SJCRH30 (cell line): ENCODE measurements at regions not wholly inside any gene's neighbourhood (a gene's known extent, or its start where the extent isn't known, plus 50 kb on each side); places are given as distances from the start of the nearest gene placed in this dataset.
"Not testable (repeated sequence)": the region's sequence is repeated elsewhere in the genome, so short reads cannot be mapped to it uniquely, and the experiment has no call there.

Experiments used
- DNase-seq, 2 experiments: peaks; one replicate each; pipeline ENCODE4 v3.0.0-alpha.2; 2015 to 2020
- H3K27ac ChIP-seq: fragments of 250-450 bp; sonication (Bioruptor Pico); 2 replicates; pipeline ENCODE4 v1.5.1; 2020; ENCODE audit warnings: mild to moderate bottlenecking, moderate library complexity
- H3K27me3 ChIP-seq: fragments of 250-450 bp; sonication (Bioruptor Pico); 2 replicates; pipeline ENCODE4 v1.5.1; 2020; ENCODE audit warnings: mild to moderate bottlenecking, moderate library complexity
- H3K36me3 ChIP-seq: fragments of 250-450 bp; sonication (Bioruptor Pico); 2 replicates; pipeline ENCODE4 v1.5.1; 2020; ENCODE audit warnings: mild to moderate bottlenecking, moderate library complexity
- H3K4me1 ChIP-seq: fragments of 250-450 bp; sonication (Bioruptor Pico); 2 replicates; pipeline ENCODE4 v1.5.1; 2020; ENCODE audit warnings: mild to moderate bottlenecking, moderate library complexity
- H3K4me3 ChIP-seq: fragments of 250-450 bp; sonication (Bioruptor Pico); 2 replicates; pipeline ENCODE4 v1.5.1; 2020; ENCODE audit warnings: mild to moderate bottlenecking, moderate library complexity
- H3K9me3 ChIP-seq: fragments of 250-450 bp; sonication (Bioruptor Pico); replicated peaks from 2 replicates; pipeline ENCODE4 v1.5.1; 2020; ENCODE audit warnings: mild to moderate bottlenecking, moderate library complexity

DNA sequence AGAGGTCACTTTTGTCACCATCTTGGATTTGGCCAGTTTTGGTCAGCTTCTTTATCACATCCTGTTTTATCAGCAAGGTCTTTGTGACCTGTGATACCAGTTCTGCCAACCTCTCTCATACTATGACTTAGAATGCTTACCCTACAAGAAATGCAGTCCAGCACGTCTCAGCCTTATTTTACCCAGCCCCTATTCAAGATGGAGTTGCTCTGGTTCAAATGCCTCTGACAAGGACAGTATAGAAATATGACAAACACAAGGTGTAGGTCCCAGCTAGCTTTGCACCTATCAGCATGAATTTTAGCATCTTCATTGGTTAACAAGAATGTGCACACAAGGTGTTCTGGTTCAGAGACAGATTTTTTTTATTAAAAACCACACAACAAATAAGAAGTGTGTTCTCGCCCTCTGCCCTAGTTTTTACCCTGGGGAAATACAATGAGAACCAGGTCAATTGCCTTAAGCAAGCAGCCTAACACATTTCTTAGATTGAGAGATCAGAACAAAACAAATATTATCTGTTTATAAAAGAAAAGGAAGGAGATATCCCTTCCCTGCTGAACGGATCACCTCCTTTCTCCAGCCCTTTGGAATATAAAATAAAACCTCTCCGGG, 962.3 kb upstream of the PRKX start:
- Histone ChIP-seq H3K4me3 (no peak overlapping the region), H3K4me1 (no peaks in the 10 kb centered on the region), H3K9me3 (no peaks in the 10 kb centered on the region), H3K27ac (no peak overlapping the region), H3K36me3 (no peaks in the 10 kb centered on the region), H3K27me3 (no peaks in the 10 kb centered on the region)
- no peak for DNase-seq

DNA sequence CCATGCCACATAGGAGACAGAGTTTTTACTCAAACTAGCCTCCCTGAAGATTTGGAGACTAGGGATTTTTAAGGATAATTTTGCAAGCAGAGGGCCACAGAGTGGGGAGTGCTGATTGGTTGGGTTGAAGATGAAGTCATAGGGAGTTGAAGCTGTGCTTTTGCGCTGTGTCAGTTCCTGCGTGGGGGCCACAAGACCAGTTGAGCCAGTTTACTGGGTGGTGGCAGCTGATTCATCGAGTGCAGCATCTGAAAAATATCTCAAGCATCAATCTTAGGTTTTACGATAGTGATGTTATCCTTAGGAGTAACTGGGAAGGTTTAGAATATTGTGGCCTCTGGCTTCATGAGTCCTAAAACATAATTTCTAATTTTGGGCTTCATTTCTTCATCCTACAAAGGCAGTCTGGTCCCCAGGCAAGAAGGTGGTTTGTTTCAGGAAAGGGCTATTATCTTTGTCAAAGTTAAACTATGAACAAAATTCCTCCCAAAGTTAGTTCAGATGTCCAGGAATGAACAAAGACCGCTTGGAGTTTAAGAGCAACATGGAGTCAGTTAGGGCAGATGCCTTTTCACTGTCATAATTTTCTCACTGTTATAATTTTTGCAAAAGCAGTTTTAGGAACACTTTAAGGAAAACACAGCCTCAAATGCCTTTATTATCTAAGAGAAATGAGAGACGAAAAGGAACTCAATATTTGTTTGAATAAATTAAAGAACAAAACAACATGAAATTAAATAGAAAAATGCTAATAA, 960.8 kb upstream of the PRKX start:
- Histone ChIP-seq H3K36me3 (no peaks in the 10 kb centered on the region), H3K27ac (no peak overlapping the region), H3K4me1 (no peaks in the 10 kb centered on the region), H3K9me3 (no peaks in the 10 kb centered on the region), H3K27me3 (no peaks in the 10 kb centered on the region), H3K4me3 (no peak overlapping the region)
- no peak for DNase-seq

DNA sequence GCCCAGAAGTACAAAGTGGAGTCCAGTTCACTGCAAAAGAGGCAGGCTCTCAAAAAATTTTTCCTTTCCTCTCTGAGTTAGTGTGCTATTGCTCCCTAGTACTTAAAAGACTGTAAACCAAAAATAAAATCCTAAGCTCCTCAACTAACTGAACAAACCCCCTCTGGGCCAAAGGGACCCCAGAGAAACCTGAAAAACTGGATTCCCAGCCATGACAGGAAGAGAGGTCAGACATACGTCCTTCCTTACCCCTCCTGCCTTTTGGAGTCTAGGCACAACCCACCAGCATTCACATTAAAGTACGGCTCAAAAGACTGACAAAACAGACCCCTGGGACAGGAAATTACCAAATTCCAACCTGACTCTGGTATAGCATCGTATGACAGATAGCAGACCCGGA, 957.9 kb upstream of the PRKX start:
- Histone ChIP-seq H3K4me1 (no peaks in the 10 kb centered on the region), H3K36me3 (no peaks in the 10 kb centered on the region), H3K4me3 (no peak overlapping the region), H3K9me3 (no peaks in the 10 kb centered on the region), H3K27me3 (no peaks in the 10 kb centered on the region), H3K27ac (no peak overlapping the region)
- DNase-seq: no peak

DNA sequence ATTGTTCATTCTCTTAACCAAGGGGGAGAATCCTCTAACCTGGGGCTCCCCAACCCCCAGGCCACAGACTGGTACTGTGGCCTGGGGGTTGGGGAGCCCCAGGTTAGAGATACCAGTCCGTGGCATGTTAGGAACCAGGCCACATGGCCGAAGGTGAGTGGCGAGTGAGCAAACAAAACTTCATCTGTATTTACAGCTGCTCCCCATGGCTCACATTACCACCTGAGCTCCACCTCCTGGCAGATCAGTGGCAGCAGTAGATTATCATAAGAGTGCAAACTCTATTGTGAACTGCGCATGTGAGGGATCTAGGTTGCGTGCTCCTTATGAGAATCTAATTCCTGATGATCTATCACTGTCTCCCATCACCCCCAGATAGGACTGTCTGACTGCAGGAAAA, 957.2 kb upstream of the PRKX start:
- Histone ChIP-seq H3K27ac (no peak overlapping the region), H3K4me1 (no peaks in the 10 kb centered on the region), H3K9me3 (no peaks in the 10 kb centered on the region), H3K36me3 (no peaks in the 10 kb centered on the region), H3K27me3 (no peaks in the 10 kb centered on the region), H3K4me3 (no peak overlapping the region)
- no peak for DNase-seq

DNA sequence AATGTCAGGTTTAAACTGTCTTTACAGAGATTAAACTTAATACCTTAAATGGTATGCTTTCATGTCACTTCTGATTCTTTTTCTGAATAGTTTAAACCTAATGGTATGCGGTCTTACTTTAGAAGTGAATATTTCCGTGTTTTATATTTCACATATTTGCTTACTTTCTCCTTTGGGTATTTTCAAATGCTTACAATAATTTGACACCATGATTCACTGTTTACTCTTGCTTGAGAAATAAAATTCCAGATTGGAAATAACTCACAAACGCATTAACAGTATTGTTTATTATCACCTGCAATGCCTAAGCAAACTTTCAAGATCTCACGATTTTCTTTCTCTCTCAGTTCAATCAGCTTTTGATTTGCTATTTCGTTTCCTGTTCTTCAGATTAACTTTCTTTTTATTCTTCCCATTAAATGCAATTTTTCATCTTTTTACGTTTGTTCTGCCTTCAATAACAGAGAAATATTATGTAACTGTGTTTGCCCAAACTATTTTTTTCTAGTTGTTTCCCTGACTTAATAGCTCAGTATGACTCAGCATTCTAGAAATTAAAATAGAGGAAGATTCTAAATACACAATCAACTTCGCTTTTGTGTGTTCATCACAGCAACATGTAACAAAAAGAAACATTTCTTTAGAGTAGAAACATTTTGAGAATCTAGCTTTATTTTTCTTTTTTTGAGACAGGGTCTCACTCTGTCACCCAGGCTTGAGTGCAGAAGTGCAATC, 955.5 kb upstream of the PRKX start:
- Histone ChIP-seq H3K9me3 (no peaks in the 10 kb centered on the region), H3K27me3 (no peaks in the 10 kb centered on the region), H3K36me3 (no peaks in the 10 kb centered on the region), H3K4me3 (no peak overlapping the region), H3K4me1 (no peaks in the 10 kb centered on the region), H3K27ac (no peak overlapping the region)
- no peak for DNase-seq

DNA sequence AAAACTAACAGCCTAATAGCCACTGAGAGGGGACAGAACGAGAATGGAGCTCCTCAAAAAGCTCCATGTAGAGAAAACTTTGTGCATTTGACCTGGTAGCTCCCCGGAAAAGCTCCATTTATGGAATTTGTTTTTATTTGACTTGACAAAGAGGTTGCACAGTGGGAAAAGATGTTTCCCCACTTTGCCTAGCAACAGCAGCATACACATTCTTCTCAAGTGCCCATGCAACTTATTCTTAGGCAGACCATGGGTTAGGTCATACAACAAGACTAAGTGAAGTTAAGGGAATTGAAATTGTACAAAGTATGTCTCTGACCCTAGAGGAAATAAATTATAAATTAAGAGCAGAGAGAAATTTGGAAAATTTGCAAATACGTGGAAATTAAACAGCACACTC, 949.6 kb upstream of the PRKX start:
- no peak overlapping the region for H3K27ac ChIP-seq
- no peak overlapping the region for H3K4me3 ChIP-seq
- no peaks in the 10 kb centered on the region for H3K9me3 ChIP-seq
- H3K4me1 ChIP-seq: no peaks in the 10 kb centered on the region
- DNase-seq: no peak
- no peaks in the 10 kb centered on the region for H3K27me3 ChIP-seq
- no peaks in the 10 kb centered on the region for H3K36me3 ChIP-seq

DNA sequence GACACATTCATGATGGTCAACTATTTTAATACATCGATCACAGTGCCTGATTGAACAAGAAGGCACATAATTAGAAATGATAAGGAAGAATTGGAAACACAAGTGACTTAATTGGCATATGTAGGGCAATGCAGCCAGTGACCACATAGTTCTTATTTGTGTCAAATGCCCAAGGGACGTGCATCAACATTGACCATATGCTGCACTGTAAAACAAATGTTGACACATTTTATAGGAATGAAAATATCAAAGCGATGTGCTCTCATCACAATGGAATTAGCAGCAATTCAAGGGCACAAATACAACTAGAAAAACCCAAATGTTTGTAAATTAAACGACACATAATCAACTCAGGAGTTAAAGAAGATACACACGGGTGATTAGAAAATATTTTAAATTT, 948.3 kb upstream of the PRKX start:
- H3K4me3 ChIP-seq: no peak overlapping the region
- H3K36me3 ChIP-seq: no peaks in the 10 kb centered on the region
- H3K9me3 ChIP-seq: no peaks in the 10 kb centered on the region
- H3K27me3 ChIP-seq: no peaks in the 10 kb centered on the region
- H3K4me1 ChIP-seq: no peaks in the 10 kb centered on the region
- H3K27ac ChIP-seq: no peak overlapping the region
- DNase-seq: no peak

DNA sequence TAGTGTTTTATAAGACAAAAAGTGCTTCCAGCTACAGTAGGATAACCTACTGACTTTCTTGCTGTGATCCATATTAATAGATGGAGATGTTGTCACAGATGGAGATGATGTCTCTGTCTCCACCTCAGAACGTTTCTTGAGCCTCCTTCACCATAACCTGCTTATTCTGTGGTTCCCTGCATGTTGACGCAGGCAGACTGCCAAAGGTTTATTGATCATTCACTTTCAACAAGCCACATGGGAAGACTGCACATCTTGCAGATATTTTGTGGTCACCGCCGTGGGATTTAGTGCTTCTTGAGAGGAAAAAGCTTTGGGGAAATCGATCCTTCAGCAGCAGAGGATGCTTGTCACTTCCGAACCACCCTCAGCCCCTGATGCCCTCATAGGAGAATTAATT, 943.0 kb upstream of the PRKX start:
- H3K27me3 ChIP-seq: no peaks in the 10 kb centered on the region
- H3K9me3 ChIP-seq: no peaks in the 10 kb centered on the region
- no peaks in the 10 kb centered on the region for H3K36me3 ChIP-seq
- no peak overlapping the region for H3K27ac ChIP-seq
- H3K4me1 ChIP-seq: no peaks in the 10 kb centered on the region
- H3K4me3 ChIP-seq: no peak overlapping the region
- DNase-seq: no peak

DNA sequence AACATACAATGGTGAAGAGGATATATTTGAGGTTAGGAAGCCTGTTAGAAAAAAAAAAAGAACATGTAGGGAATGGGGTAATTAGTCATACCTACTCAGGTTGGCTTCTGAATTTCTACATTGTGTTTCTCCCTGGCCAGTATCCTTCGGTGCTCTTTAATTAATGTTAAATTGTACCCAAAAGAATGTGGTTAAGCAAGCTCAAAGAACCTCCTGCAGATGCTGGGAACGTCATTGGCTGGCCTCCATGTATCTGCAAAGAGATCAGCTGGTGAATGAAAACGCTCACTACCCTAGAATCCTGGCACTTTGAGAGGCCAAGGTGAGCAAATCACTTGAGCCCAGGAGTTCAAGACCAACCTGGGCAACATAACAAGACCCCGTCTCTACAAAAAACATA, 942.3 kb upstream of the PRKX start:
- Histone ChIP-seq H3K4me1 (no peaks in the 10 kb centered on the region), H3K9me3 (no peaks in the 10 kb centered on the region), H3K27me3 (no peaks in the 10 kb centered on the region), H3K36me3 (no peaks in the 10 kb centered on the region), H3K4me3 (no peak overlapping the region), H3K27ac (no peak overlapping the region)
- no peak for DNase-seq

DNA sequence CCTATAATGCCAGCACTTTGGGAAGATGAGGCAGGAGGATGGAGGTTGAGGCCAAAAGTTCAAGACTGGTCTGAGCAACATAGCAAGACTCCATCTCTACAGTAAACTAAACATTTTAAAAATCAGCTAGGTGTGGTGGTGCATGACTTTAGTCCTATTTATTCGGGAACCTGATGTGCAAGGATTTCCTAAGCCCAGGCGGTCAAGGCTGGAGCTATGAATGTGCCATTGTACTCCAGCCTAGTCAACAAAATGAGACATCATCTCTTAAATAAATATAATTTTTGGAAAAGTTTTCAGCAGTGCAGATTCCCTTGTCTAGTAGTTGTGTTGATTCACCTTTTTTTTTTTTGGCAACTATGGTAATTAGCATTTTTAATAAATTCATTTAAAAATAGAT, 928.7 kb upstream of the PRKX start:
- H3K9me3 ChIP-seq: no peaks in the 10 kb centered on the region
- H3K4me1 ChIP-seq: no peaks in the 10 kb centered on the region
- H3K4me3 ChIP-seq: no peak overlapping the region
- DNase-seq: no peak
- no peaks in the 10 kb centered on the region for H3K27me3 ChIP-seq
- H3K36me3 ChIP-seq: no peaks in the 10 kb centered on the region
- H3K27ac ChIP-seq: no peak overlapping the region

DNA sequence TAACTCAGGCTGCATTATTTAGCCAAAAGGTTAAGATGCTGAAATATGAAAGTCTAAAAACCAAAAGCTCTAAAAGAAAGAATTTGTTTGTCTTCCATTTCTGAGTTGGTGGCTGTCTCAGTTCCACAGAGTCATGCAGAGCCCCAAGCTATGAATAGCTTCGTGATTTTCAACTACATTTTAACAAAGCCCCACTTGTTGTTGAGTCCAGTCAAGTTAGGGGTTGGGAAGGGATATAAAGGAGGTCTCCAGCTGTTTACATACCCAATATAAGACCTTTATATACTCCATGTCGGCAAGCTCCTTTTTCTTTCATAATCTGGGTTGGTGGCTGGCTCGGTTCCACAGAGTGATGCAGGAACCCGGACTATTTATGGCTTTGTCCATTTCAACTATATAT, 924.6 kb upstream of the PRKX start:
- no peaks in the 10 kb centered on the region for H3K27me3 ChIP-seq
- H3K36me3 ChIP-seq: no peaks in the 10 kb centered on the region
- no peak overlapping the region for H3K27ac ChIP-seq
- H3K4me3 ChIP-seq: no peak overlapping the region
- no peaks in the 10 kb centered on the region for H3K9me3 ChIP-seq
- H3K4me1 ChIP-seq: no peaks in the 10 kb centered on the region
- DNase-seq: no peak

DNA sequence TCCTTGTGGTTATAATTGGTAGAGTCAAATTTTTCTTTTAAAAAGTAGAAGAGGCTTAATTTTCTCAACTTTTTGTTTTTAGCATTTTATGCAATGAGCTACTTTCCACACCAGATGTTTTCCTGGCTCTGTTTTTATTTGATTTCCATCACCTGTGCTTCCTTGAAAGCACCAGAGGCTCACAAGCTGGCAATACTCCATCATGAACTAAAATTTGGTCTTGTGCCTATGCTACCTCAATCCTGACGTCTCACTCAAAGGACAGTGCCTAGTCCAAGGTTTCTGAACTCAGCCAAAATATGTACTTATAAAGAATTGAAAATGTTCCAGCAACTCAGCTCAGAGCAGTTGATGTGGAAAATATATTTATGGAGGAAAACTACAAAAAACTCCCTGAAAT, 914.0 kb upstream of the PRKX start:
- Histone ChIP-seq H3K36me3 (no peaks in the 10 kb centered on the region), H3K4me3 (no peak overlapping the region), H3K27me3 (no peaks in the 10 kb centered on the region), H3K9me3 (no peaks in the 10 kb centered on the region), H3K27ac (no peak overlapping the region), H3K4me1 (no peaks in the 10 kb centered on the region)
- DNase-seq: no peak

DNA sequence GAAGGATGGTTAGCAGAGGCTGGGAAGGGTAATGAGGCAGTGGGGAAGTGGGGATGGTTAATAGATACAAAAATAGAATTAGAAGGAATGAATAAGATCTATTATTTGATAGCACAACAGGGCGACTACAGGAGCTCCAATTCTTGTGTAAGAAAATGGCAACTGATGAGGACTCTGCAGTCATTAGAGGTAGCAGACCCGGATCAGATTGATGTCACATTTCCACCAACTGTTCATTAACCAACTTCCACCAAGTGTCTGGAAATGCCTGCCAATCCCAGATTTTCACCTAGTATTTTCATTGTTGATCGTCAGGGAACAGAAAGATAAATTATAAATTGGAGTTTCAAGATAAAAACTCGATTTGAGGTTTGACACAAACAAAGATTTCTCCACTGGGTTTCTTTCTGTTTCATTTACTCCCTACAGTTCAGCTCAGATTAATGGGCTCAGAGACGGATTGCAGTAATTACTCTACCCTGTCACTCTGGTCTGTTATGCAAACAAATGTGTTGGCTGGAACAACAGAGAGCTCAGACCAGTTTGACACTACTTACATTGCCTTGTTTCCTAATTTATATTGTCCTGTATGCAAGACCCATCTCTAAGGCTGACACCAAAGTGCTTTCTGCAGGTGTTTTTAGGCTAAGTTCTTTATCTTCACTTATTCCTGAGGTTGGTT, 909.2 kb upstream of the PRKX start:
- Histone ChIP-seq H3K9me3 (no peaks in the 10 kb centered on the region), H3K36me3 (no peaks in the 10 kb centered on the region), H3K27me3 (no peaks in the 10 kb centered on the region), H3K4me1 (no peaks in the 10 kb centered on the region), H3K4me3 (no peak overlapping the region), H3K27ac (no peak overlapping the region)
- DNase-seq: no peak

DNA sequence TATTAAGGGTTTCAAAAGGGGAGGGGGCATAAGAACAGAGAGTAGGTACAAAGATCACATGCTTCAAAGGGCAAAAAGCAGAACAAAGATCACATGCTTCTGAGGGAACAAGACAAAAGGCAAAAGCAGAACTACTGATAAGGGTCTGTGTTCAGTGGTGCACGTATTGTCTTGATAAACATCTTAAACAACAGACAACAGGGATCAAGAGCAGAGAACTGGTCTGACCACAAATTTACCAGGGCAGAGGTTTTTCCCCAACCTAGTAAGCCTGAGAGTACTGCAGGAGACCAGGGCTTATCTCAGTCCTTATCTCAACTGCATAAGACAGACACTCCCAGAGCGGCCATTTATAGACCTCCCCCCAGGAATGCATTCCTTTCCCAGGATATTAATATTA, 900.2 kb upstream of the PRKX start:
- not testable (repeated sequence) for H3K9me3 ChIP-seq, H3K4me3 ChIP-seq, H3K27ac ChIP-seq, H3K36me3 ChIP-seq, DNase-seq, H3K27me3 ChIP-seq, H3K4me1 ChIP-seq

DNA sequence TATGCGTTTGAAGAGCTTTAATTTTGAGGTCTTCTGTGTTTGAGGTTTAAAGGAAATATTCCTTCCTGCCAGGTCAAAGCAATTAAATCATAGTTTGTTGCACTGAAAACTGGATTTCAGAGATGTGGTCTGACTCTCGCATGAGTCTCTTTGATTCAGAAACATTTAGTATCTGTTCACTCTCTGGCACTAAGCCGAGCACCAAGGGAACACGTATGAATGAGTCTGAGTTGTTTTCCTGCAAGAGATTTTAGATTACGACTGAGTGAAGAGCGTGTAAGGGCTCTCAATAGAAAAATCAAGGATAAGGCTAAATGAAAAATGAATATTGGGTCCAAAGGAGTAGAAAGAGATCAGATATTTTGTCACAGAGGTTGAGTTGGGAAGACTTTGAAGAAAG, 875.4 kb upstream of the PRKX start:
- no peaks in the 10 kb centered on the region for H3K9me3 ChIP-seq
- no peak for DNase-seq

More for the DNA sequence above, 875.4 kb upstream of the PRKX start:
- H3K27me3 ChIP-seq: no peaks in the 10 kb centered on the region
- no peaks in the 10 kb centered on the region for H3K4me1 ChIP-seq
- no peak overlapping the region for H3K27ac ChIP-seq
- H3K36me3 ChIP-seq: no peaks in the 10 kb centered on the region
- no peak overlapping the region for H3K4me3 ChIP-seq
